GM12872 (cell line): ENCODE measurements at regions not wholly inside any gene's neighbourhood (a gene's known extent, or its start where the extent isn't known, plus 50 kb on each side); places are given as distances from the start of the nearest gene placed in this dataset.

Experiments used
- TF ChIP-seq, protein P1 (sequence below): IDR thresholded peaks from 3 replicates; pipeline ENCODE4 v1.5.1; 2011; ENCODE audit warnings: low read depth, mild to moderate bottlenecking, low read length, moderate library complexity; ENCODE audit not compliant: insufficient read depth

GRCh38 chr22:47357086-47357485, 594.6 kb downstream of the TBC1D22A start:
- TF ChIP-seq, protein P1, sequence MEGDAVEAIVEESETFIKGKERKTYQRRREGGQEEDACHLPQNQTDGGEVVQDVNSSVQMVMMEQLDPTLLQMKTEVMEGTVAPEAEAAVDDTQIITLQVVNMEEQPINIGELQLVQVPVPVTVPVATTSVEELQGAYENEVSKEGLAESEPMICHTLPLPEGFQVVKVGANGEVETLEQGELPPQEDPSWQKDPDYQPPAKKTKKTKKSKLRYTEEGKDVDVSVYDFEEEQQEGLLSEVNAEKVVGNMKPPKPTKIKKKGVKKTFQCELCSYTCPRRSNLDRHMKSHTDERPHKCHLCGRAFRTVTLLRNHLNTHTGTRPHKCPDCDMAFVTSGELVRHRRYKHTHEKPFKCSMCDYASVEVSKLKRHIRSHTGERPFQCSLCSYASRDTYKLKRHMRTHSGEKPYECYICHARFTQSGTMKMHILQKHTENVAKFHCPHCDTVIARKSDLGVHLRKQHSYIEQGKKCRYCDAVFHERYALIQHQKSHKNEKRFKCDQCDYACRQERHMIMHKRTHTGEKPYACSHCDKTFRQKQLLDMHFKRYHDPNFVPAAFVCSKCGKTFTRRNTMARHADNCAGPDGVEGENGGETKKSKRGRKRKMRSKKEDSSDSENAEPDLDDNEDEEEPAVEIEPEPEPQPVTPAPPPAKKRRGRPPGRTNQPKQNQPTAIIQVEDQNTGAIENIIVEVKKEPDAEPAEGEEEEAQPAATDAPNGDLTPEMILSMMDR, result no peak

DNA sequence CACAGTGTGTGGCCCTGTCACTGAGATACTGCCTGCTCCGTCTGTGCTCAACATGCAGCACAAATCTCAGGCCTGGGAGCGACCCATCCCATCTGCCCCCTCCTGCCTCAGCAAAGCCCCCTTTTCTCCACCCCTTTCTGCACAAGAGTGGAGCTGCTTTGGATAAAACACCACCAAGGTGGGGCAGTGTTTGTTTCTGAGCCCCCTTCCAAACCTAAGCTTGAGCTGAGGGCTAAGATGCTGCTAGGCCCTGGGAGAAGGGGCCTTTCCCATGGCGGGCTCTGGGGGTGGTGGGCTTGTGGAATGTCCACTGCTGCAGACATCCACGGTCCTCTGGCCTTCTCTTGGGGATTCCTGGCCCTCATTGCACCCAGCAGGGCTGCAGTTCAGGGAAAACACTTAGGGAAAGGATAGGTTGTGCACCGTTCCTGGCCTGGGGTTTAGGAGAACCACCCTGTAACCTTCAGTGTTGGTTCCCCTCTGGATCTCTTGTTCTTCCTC, 594.1 kb downstream of the TBC1D22A start:
- TF ChIP-seq, protein P1, result no peak

- TF ChIP-seq, protein P1, result no peak
Measured at GRCh38 chr22:47355776-47356510, 593.5 kb downstream of the TBC1D22A start.

GRCh38 chr22:47355388-47355725, 592.9 kb downstream of the TBC1D22A start:
- TF ChIP-seq, protein P1, result no peak

- TF ChIP-seq, protein P1, result no peak
Measured at GRCh38 chr22:47354668-47355387, 592.4 kb downstream of the TBC1D22A start.

- TF ChIP-seq, protein P1, result no peak
Measured at GRCh38 chr22:47352920-47353700, 590.7 kb downstream of the TBC1D22A start.
